ENCODE measurements at regions not wholly inside any gene's neighbourhood (a gene's known extent, or its start where the extent isn't known, plus 50 kb on each side); places are given as distances from the start of the nearest gene placed in this dataset.

DNA sequence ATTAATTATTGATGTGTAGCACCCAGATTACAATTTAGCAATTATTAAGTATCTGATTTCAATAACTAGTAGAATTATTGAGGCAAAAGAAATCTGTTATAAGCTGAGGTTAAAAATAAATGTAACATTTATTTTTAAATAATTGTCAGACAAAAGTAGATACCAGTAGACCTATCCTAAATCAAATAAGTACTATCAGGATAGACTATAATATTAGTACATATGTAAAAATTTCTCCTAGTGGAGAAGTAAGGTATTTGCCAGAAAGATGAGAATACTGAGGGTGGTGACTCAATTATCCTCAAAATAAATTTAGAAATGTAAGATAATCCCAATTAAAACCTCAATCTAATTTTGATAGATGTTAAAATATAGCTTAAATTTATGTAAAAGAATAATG is 377.8 kb upstream of the CHRM3 start:
- no peak for DNase-seq (ENCODE audit: low read depth)

DNA sequence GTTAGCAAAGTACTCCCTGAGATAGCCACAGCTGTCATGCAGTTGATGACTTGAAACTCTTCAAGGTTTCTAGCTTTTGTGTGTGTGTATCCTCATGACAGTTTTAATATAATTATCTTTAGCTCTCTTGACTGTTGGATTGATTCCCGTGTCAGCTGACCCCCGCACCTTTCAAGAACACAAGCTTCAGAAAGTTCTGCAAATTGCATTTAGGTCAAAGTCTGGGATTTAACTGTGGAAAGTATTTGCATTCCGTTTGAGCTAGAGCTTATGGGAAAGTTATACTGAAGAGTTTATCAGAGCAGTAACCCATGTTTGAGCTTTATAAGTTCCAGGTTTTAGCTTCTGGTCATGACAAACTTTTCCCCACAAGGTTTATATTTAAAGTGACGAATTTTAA is 380.1 kb upstream of the CHRM3 start:
- no peak for DNase-seq (ENCODE audit: low read depth)

GRCh38 chr1:238999944-239000343 is 386.4 kb upstream of the CHRM3 start:
- DNase-seq (ENCODE audit: low read depth), result no peak

- no peak for DNase-seq (ENCODE audit: low read depth)
These were observed 387.8 kb upstream of the CHRM3 start for GRCh38 chr1:238998577-238998976.

DNA sequence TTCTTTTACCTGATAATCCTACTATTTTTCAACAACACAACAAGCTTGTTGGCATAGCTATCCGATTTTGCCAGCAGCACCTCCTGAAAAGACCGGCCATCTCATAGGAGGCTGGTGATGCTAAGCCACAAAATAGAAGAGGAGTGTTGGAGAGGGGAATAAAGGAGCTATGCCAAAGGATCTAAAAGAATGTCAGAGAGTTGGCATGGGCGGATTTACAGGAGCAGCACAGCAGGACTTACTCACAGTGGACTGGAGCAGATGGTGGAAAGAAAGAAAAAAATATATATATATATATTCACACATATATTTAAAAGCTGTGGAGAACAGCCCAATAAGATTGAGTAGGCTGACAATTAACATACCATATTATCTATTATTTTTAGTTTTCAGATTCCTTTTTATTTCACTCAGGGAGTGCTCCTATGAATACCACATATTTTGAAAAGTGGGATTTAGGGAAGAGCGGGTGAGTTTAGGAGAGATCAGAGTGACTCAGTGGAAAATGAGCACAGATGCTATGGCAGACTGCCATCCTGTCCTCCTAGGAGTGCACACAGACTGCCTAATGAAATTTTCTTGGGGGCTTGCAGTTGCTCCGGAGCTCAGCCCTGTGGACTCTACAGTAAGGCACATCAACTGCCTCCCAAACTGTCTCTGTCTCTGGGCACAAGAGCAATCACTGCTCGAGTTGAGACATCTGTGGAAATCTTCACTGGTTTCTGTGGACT is 394.4 kb upstream of the CHRM3 start:
- peak; percentile 13 for DNase-seq (ENCODE audit: low read depth)

DNA sequence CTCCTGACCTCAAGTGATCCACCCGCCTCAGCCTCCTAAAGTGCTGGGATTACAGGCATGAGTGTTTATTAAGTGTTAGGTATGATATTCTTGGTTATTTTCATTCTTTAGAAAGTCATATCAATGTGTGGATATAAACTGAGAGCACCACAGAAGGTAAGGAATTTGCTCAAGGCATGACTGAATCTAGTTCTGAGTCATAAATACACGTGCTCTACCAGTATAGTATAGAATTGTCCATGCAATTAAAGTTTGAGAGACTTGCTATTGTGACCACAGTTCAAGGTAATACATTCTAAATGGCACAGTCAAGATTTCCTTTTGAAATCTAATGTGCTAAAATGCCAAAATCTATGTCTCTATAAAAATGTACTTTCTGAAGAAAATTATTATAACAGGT is 401.1 kb upstream of the CHRM3 start:
- no peak for DNase-seq (ENCODE audit: low read depth)

DNA sequence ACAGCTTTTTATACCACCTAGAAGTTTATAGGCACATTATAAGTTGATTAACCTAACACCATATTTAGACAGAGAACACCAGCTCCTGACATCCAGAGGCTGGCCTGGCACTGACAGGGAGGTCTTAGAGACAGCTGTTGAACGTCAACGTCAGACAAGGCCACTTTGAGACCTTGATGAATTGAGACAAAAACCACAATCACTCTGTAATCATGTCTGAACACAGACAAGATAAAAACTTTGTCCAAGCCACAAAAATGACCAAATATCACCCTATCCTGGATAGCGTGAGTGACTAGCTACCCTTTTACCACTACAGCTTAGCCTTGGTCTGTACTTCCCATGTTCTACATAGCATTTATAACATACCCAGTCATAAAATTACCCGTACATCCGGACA is 403.6 kb upstream of the CHRM3 start:
- DNase-seq (ENCODE audit: low read depth), result no peak

DNA sequence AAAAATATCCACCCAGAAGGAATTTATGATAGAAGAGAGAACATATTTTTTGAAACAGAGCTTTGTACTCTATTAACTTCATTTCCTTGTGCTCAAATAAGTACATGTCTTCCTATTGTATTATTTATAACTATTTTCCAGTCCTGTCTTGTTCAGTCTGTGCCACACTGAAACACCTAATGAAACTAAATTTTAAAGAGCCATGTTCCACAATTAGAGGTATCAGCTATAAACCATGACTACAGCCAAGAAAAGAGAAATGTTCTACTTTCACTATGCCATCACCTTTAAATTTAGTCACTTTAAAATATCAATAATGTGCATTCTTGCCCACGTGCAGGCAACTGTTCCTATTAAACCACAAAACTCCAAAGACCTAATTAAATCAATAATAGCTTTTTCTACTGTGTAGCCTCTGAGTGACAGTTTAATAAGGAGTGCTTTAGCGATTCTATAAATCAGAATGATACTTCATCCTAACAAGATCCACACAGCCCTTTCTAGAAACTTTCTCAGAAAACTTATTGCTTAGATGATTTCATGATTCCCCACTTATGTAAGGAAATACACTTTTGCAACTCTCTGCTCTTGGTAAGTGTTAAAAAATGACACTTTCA is 404.9 kb upstream of the CHRM3 start:
- no peak for DNase-seq (ENCODE audit: low read depth)

DNA sequence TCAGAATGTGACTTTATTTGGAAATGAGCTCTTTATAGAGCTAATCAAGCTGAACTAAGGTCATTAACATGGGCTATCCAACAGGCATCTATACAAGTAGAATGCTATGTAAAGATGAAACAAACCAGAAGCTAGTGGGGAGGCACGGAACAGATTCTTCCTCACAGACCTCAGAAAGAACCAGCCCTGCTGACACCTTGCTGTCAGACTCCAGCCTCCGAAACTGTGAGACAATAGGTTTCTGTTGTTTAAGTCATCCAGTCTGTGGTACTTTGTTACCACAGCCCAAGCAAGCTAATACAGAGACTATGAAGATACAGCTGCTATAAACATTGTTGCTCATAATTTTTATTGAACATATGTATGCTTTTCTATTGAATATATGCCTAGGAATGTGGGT is 406.3 kb upstream of the CHRM3 start:
- DNase-seq (ENCODE audit: low read depth), result no peak

DNA sequence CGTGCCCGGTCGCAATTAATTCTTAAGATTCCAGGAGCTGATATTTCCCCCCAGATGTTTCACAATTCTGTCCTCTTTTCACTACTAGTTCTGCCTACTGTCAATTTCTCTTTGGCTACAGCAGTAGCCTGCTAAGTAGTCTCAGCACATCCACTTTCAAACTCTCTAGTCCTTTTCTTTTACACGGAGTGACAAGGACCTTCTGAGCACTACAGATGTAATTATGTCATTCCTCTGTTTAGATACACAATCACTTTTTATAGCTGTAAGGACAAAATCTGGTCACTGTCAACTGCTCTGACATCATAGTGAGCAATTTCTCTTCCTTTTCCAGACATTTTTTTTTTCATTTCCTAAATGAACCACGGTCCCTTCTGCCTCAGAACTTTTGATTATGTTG is 421.7 kb upstream of the CHRM3 start:
- no peak for DNase-seq (ENCODE audit: low read depth)

- DNase-seq (ENCODE audit: low read depth), result no peak
These were observed 423.4 kb upstream of the CHRM3 start for GRCh38 chr1:238962941-238963340.

- no peak for DNase-seq (ENCODE audit: low read depth)
These were observed 424.6 kb upstream of the CHRM3 start for GRCh38 chr1:238961790-238962189.

GRCh38 chr1:238960071-238960470 is 426.3 kb upstream of the CHRM3 start:
- peak; percentile 85 for DNase-seq (ENCODE audit: low read depth)

GRCh38 chr1:238955934-238956333 is 430.4 kb upstream of the CHRM3 start:
- DNase-seq (ENCODE audit: low read depth), result no peak

DNA sequence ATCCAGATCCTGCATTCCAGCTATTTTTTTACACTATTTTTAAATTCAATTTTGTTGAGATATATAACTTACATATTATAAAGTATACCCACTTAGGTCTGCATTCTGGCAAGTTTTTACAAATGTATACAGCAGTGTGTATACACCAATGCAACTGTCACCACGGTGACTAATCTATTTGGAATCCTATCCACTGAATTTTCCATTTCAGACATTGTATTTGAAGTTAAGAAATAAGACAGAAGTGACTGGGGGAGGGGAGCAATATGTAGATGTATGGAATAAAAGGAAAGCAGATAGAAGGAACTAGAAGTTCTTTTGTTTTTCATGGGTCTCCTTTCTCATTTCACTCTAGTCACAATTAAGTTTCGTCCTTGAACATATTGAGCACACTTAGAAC is 431.5 kb upstream of the CHRM3 start:
- DNase-seq (ENCODE audit: low read depth), result peak; percentile 23

- DNase-seq (ENCODE audit: low read depth), result no peak
These were observed 432.8 kb upstream of the CHRM3 start for GRCh38 chr1:238953448-238954010.

DNA sequence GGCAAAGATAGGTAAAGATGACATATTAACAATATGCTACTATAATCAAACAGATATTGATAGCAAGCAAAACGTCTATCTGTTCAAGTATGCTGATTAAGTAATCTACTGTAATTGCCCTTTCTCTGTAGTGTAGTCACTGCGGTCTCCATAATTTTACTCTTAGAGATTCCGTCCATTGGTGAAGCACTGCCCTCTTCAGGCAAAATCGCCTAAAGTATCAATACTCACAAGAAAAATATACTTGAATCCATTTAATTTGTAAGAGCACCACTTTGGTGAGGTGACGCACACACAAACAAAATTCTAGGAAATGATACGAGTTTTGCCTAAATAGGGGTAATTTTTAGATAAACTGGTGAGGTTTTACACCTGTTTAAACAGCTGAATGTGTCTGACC is 434.6 kb upstream of the CHRM3 start:
- DNase-seq (ENCODE audit: low read depth), result peak; percentile 54

DNA sequence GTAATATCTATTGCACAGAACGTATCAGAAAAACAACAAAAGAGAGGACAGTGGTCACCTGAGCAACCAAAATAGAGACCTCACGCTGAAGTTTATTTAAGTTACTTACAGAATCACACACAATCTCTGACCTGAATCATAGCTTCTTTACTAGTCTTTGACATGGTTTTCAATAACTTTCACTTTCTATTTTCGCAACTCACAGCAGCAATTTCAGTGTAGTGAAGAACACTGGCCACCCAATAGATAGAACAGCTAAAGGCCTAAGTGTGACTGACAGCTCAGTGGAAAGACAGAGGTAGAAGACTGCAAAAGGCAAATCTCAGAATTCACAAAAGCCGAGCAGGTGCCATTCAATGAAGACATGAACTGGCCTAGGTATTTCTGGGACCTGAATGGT is 435.6 kb upstream of the CHRM3 start:
- peak; percentile 39 for DNase-seq (ENCODE audit: low read depth)

- no peak for DNase-seq (ENCODE audit: low read depth)
These were observed 436.4 kb upstream of the CHRM3 start for GRCh38 chr1:238950017-238950416.

DNA sequence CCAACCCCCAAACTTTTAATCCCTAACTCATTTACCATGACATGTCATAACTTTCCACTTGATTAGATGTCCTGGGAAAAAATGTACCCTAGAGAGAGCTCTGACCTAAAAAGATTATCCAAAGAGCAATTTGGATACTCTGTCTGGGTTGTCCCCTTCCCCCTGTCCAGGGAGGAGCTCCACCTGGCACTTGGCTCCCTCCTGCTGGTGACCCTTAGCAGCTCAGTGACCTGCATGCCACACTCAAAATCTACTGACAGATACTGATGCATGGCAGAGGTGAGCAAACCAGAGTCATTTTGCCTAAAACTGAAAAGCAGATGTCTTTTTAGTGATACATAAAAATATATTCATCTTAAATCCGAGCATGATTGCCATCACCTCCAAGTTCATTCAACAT is 442.3 kb upstream of the CHRM3 start:
- DNase-seq (ENCODE audit: low read depth), result no peak

- DNase-seq (ENCODE audit: low read depth), result no peak
These were observed 458.5 kb upstream of the CHRM3 start for GRCh38 chr1:238927899-238928298.

- DNase-seq (ENCODE audit: low read depth), result no peak
These were observed 469.5 kb upstream of the CHRM3 start for GRCh38 chr1:238916828-238917227.

- DNase-seq (ENCODE audit: low read depth), result no peak
These were observed 472.0 kb upstream of the CHRM3 start for GRCh38 chr1:238914346-238914745.

DNA sequence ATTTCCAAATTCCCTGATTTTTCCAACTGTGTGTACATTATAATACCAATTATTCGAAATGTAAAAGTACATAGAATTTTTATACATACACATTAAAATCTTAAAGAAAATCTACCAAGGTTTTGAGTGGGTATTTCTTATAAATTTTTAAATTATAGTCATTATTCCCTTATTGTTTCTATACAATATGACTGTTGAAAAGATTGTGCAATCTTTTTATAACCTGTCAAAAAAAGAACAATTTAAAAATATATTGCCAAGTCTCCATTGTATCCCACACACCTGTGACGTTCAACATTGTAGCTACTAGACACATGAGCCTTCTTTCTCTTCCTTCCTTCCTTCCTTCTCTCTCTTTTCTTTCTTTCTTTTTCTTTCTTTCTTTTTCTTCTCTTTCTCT is 473.2 kb upstream of the CHRM3 start:
- no peak for DNase-seq (ENCODE audit: low read depth)

Measured in iris pigment epithelial cell (primary cell).